DND-41 (cell line): ENCODE measurements at regions not wholly inside any gene's neighbourhood (a gene's known extent, or its start where the extent isn't known, plus 50 kb on each side); places are given as distances from the start of the nearest gene placed in this dataset.

Experiments
- EZH2 ChIP-seq: IDR thresholded peaks from 3 replicates; pipeline ENCODE4 v1.6.1; 2012; ENCODE audit warnings: borderline replicate concordance, low read depth, mild to moderate bottlenecking, moderate library complexity, low read length, inconsistent platforms; ENCODE audit not compliant: severe bottlenecking
- TF ChIP-seq, protein P1 (sequence below): IDR thresholded peaks from 2 replicates; pipeline ENCODE4 v1.5.1; 2012; ENCODE audit warnings: borderline replicate concordance, low read length, moderate library complexity, mild to moderate bottlenecking; ENCODE audit not compliant: poor library complexity, severe bottlenecking; ENCODE audit errors: extremely low read depth

- TF ChIP-seq, protein P1, sequence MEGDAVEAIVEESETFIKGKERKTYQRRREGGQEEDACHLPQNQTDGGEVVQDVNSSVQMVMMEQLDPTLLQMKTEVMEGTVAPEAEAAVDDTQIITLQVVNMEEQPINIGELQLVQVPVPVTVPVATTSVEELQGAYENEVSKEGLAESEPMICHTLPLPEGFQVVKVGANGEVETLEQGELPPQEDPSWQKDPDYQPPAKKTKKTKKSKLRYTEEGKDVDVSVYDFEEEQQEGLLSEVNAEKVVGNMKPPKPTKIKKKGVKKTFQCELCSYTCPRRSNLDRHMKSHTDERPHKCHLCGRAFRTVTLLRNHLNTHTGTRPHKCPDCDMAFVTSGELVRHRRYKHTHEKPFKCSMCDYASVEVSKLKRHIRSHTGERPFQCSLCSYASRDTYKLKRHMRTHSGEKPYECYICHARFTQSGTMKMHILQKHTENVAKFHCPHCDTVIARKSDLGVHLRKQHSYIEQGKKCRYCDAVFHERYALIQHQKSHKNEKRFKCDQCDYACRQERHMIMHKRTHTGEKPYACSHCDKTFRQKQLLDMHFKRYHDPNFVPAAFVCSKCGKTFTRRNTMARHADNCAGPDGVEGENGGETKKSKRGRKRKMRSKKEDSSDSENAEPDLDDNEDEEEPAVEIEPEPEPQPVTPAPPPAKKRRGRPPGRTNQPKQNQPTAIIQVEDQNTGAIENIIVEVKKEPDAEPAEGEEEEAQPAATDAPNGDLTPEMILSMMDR: no peak
- TF ChIP-seq EZH2: no peak
Measured at GRCh38 chr20:1818895-1819294, 76.3 kb upstream of the SIRPA start.
